ENCODE measurements at regions not wholly inside any gene's neighbourhood (a gene's known extent, or its start where the extent isn't known, plus 50 kb on each side); places are given as distances from the start of the nearest gene placed in this dataset.

DNA sequence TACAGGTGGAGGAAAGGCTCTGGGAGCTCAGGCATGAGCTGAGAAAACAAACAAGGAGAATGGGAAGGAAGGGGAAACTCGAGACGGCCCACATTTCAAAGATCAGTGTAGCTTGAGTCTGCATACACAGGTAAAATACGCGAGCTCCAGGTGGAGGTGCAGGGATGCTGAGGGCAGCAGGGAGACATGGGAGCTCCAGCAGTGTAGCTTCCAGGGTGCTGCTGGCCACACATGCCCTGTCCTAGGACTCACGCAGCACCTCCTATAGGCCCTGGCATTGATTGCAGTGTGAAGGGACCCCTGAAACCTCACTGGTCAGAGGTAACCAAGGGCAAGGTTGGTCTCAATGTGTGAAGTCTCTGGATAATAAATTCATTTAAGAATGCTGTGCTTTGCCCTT lies 362.8 kb upstream of the HS6ST1 start:
- TF ChIP-seq POLR2A (IDR thresholded peaks at IDR 0.05) (no peak), EP300 (IDR thresholded peaks at IDR 0.05) (no peak)
- TF ChIP-seq, protein P1, sequence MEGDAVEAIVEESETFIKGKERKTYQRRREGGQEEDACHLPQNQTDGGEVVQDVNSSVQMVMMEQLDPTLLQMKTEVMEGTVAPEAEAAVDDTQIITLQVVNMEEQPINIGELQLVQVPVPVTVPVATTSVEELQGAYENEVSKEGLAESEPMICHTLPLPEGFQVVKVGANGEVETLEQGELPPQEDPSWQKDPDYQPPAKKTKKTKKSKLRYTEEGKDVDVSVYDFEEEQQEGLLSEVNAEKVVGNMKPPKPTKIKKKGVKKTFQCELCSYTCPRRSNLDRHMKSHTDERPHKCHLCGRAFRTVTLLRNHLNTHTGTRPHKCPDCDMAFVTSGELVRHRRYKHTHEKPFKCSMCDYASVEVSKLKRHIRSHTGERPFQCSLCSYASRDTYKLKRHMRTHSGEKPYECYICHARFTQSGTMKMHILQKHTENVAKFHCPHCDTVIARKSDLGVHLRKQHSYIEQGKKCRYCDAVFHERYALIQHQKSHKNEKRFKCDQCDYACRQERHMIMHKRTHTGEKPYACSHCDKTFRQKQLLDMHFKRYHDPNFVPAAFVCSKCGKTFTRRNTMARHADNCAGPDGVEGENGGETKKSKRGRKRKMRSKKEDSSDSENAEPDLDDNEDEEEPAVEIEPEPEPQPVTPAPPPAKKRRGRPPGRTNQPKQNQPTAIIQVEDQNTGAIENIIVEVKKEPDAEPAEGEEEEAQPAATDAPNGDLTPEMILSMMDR (IDR thresholded peaks at IDR 0.05), result no peak

Measured in gastroesophageal sphincter (tissue), 3 donors.